Lower leg skin (tissue), 4 donors: ENCODE measurements at regions not wholly inside any gene's neighbourhood (a gene's known extent, or its start where the extent isn't known, plus 50 kb on each side); places are given as distances from the start of the nearest gene placed in this dataset.
A peak's percentile ranks its signal among the peaks of the same experiment; 100 is the strongest.

Experiments
- DNase-seq, 2 donors: peaks; one replicate each; pipeline ENCODE4 v3.0.0-alpha.2; 2019; ENCODE audit warnings: low spot score in 2 of 2
- H3K4me3 ChIP-seq: fragments of 200-600 bp; sonication (generic); 2 replicates; pipeline ENCODE4 v1.5.1; 2017; ENCODE audit warnings: mild to moderate bottlenecking, low read depth; ENCODE audit not compliant: poor library complexity, severe bottlenecking
- CTCF ChIP-seq, 3 donors: fragments of 450-650 bp; IDR thresholded peaks; one replicate each; pipeline ENCODE4 v1.5.1; 2016; ENCODE audit warnings: antibody characterized with exemption in 3 of 3, mild to moderate bottlenecking in 3 of 3, moderate library complexity in 2 of 3
- POLR2A ChIP-seq, 2 donors: fragments of 450-650 bp; IDR thresholded peaks; one replicate each; pipeline ENCODE4 v1.6.1; 2016 to 2017; ENCODE audit warnings: antibody characterized with exemption in 2 of 2, mild to moderate bottlenecking in 1 of 2, moderate library complexity in 1 of 2
- WGBS, 2 donors: methylation state at CpG; one replicate each; pipeline ENCODE4 v1.1.5; 2018; 5-methylcytosine and 5-hydroxymethylcytosine counted together
- intact Hi-C: fragments of 100-400 bp; cut with DNase I; formaldehyde crosslinking; loops from one replicate; pipeline ENCODE4 v1.15.0; 2023; ENCODE audit warnings: low total_unique reads

DNA sequence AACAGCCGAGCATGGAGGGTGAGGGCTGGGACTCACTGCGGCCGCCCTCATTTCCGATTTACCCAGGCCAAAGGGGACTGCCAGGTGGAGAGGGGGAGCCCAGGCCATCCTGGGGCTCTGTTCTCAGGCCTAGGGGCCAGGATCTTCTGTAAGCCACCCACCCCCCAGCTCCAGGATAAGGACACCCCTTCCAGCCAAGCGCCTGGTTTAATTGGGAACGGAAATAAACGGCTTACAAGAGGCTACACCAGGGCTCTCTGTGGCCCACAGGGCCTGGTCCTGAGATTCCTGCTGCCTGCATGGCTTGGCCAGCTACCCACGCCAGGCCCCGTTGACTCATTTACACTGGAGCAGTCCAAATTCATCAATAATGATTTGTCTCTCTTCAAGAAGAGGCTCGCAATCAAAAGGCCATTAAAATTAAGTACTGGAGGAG is 68.1 kb upstream of the TOP1 start:
- no peak overlapping the region for H3K4me3 ChIP-seq
- intact Hi-C loops = loop anchor here (10.0 kb wide), 2 partner anchors 1696 to 1906 kb away; no protein-coding TSS in a partner anchor
- DNase-seq = peak in 1 of 2 donors; percentile 80
- 55 to 75% methylated on average over 10 of the region's 10 CpGs for WGBS, 2 donors
- no peak for TF ChIP-seq CTCF (IDR thresholded peaks at IDR 0.05)
- TF ChIP-seq POLR2A (IDR thresholded peaks at IDR 0.05) = no peak

- 51 to 54% methylated on average over 2 of the region's 2 CpGs for WGBS, 2 donors
- H3K4me3 ChIP-seq = no peak overlapping the region
- intact Hi-C loops = loop anchor here (10.0 kb wide), 2 partner anchors 1696 to 1906 kb away; no protein-coding TSS in a partner anchor
- DNase-seq = peak in 1 of 2 donors; percentile 76
- TF ChIP-seq POLR2A (IDR thresholded peaks at IDR 0.05) = no peak
- TF ChIP-seq CTCF (IDR thresholded peaks at IDR 0.05) = no peak
Measured at GRCh38 chr20:40961176-40961575, 67.4 kb upstream of the TOP1 start.

- WGBS, 2 donors = 63 to 85% methylated on average over 13 of the region's 13 CpGs
- TF ChIP-seq POLR2A (IDR thresholded peaks at IDR 0.05) (no peak), CTCF (IDR thresholded peaks at IDR 0.05) (no peak)
- peak; percentile 41 to 81 for DNase-seq
- no peak overlapping the region for H3K4me3 ChIP-seq
- intact Hi-C loops = loop anchor here (10.0 kb wide), 2 partner anchors 1697 to 1907 kb away; no protein-coding TSS in a partner anchor
Measured at GRCh38 chr20:40961686-40962640, 66.7 kb upstream of the TOP1 start.

- intact Hi-C loops = loop anchor here (10.0 kb wide), 2 partner anchors 1698 to 1908 kb away; no protein-coding TSS in a partner anchor
- TF ChIP-seq POLR2A (IDR thresholded peaks at IDR 0.05) = no peak
- peak in 2 of 3 donors; percentile 59 to 75 for TF ChIP-seq CTCF (IDR thresholded peaks at IDR 0.05)
- WGBS, 2 donors = 28 to 29% methylated on average over 21 of the region's 21 CpGs
- peak; percentile 53 to 95 for DNase-seq
- H3K4me3 ChIP-seq = no peak overlapping the region
Measured at GRCh38 chr20:40962733-40963504, 65.7 kb upstream of the TOP1 start.

DNA sequence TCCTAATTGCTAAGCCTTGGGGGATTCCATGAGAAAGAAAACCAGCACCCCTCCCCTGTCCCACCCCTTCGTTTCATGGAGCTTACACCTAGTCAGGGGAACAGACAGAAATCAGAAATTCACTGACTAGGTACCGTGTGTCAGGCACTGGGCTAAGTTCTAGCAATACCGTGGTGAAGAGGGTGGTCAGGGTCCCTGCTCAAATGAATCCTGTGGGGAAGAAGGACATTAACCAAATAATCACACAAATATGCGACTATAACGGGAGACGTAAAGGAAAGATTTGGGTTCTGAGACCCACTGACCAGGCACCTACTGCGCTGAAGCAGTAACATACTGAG is 65.1 kb upstream of the TOP1 start:
- DNase-seq = peak in 1 of 2 donors; percentile 34
- intact Hi-C loops = loop anchor here (10.0 kb wide), 2 partner anchors 1699 to 1909 kb away; no protein-coding TSS in a partner anchor
- TF ChIP-seq POLR2A (IDR thresholded peaks at IDR 0.05) (no peak), CTCF (IDR thresholded peaks at IDR 0.05) (no peak)
- WGBS, 2 donors = 77 to 89% methylated on average over 7 of the region's 7 CpGs
- no peak overlapping the region for H3K4me3 ChIP-seq
